ENCODE measurements at regions not wholly inside any gene's neighbourhood (a gene's known extent, or its start where the extent isn't known, plus 50 kb on each side); places are given as distances from the start of the nearest gene placed in this dataset.

GRCh38 chr11:38274031-38274430 lies 1676.0 kb upstream of the RAG2 start:
- no peak for TF ChIP-seq CTCF (IDR thresholded peaks at IDR 0.05)
- no peak for TF ChIP-seq FOXP4 (CRISPR knock-in tag; IDR thresholded peaks at IDR 0.05)
- no peak for TF ChIP-seq STAT6 (CRISPR knock-in tag; conservative IDR thresholded peaks at IDR 0.05; ENCODE audit: low read depth)
- TF ChIP-seq ATF3 (CRISPR knock-in tag; conservative IDR thresholded peaks at IDR 0.05): no peak
- TF ChIP-seq FOXK1 (CRISPR knock-in tag; IDR thresholded peaks at IDR 0.05): no peak
- no peak for TF ChIP-seq ZBTB21 (CRISPR knock-in tag; IDR thresholded peaks at IDR 0.05; ENCODE audit: borderline replicate concordance)
- no peak for TF ChIP-seq IRF2 (CRISPR knock-in tag; IDR thresholded peaks at IDR 0.05; ENCODE audit: borderline replicate concordance, low read depth)
- no peak for TF ChIP-seq GABPB1 (CRISPR knock-in tag; IDR thresholded peaks at IDR 0.05)
- no peak for TF ChIP-seq ZNF263 (CRISPR knock-in tag; IDR thresholded peaks at IDR 0.05; ENCODE audit: low read depth)
- TF ChIP-seq CREB1 (CRISPR knock-in tag; IDR thresholded peaks at IDR 0.05): no peak
- TF ChIP-seq ZNF532 (CRISPR knock-in tag; IDR thresholded peaks at IDR 0.05; ENCODE audit: borderline replicate concordance): no peak
- no peak for TF ChIP-seq E2F4 (CRISPR knock-in tag; IDR thresholded peaks at IDR 0.05; ENCODE audit: borderline replicate concordance, low read depth)
- TF ChIP-seq MLX (CRISPR knock-in tag; IDR thresholded peaks at IDR 0.05): no peak
- no peak for TF ChIP-seq ZNF219 (CRISPR knock-in tag; IDR thresholded peaks at IDR 0.05; ENCODE audit: borderline replicate concordance)

Data from WTC11 (cell line).